Esophagus muscularis mucosa (tissue), 3 donors: ENCODE measurements at regions not wholly inside any gene's neighbourhood (a gene's known extent, or its start where the extent isn't known, plus 50 kb on each side); places are given as distances from the start of the nearest gene placed in this dataset.

Experiments
- EP300 ChIP-seq: sonication (generic); formaldehyde crosslinking; IDR thresholded peaks from one replicate; pipeline ENCODE4 v1.6.1; 2017; ENCODE audit warnings: antibody characterized with exemption
- TF ChIP-seq, protein P1 (sequence below), 3 experiments: fragments of 200-600 bp in 2 of 3; fragments of 450-650 bp in 1 of 3; sonication (generic) in 2 of 3; IDR thresholded peaks; one replicate each; pipeline ENCODE4 v1.5.1; 2017 to 2019; ENCODE audit warnings: antibody characterized with exemption in 3 of 3, mild to moderate bottlenecking in 2 of 3, moderate library complexity in 1 of 3

DNA sequence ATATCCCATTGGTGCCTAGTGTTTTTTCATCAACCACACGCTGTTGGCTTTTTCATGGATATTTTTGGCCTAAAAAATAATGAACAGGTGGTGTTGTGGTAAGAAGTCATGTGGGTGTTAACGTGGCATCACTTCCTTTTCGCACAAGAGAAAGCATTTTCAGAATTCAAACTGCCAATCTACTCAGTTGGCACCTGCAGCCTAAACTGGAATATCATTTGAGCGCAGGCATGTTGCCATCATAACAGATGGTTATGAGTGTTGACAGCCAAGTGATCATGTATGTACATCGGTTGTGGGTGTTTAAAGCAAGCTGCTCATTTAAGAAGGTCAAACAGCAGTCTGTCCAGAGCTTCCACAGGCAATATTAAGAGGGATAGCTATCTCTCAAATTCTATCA, 1963.0 kb downstream of the NCAM2 start:
- TF ChIP-seq, protein P1, sequence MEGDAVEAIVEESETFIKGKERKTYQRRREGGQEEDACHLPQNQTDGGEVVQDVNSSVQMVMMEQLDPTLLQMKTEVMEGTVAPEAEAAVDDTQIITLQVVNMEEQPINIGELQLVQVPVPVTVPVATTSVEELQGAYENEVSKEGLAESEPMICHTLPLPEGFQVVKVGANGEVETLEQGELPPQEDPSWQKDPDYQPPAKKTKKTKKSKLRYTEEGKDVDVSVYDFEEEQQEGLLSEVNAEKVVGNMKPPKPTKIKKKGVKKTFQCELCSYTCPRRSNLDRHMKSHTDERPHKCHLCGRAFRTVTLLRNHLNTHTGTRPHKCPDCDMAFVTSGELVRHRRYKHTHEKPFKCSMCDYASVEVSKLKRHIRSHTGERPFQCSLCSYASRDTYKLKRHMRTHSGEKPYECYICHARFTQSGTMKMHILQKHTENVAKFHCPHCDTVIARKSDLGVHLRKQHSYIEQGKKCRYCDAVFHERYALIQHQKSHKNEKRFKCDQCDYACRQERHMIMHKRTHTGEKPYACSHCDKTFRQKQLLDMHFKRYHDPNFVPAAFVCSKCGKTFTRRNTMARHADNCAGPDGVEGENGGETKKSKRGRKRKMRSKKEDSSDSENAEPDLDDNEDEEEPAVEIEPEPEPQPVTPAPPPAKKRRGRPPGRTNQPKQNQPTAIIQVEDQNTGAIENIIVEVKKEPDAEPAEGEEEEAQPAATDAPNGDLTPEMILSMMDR (IDR thresholded peaks at IDR 0.05), result no peak
- no peak for TF ChIP-seq EP300
